ENCODE measurements at regions not wholly inside any gene's neighbourhood (a gene's known extent, or its start where the extent isn't known, plus 50 kb on each side); places are given as distances from the start of the nearest gene placed in this dataset.

DNA sequence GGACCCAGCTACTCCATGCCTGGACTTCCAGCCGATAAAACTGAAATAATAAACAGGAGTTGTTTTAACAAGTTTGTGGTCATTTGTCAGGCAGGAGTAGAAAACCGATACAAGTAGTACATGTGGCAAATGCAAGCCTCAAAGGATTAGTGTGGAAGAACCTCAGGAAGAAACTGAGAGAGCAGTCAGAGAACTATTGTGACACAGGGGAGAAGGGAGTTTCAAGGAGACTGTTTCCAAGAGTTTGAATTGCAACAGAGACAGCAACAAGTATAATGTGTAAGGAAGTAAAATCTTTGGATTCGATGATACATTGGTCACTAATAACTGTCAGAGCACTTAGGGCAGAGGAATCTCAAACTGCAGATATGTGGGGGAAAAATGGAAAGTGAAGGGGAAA is 450.6 kb upstream of the ARHGEF26 start:
- TF ChIP-seq CTCF (IDR thresholded peaks at IDR 0.05), result no peak
- no peak for TF ChIP-seq POLR2A (IDR thresholded peaks at IDR 0.05)
- TF ChIP-seq POLR2AphosphoS5 (IDR thresholded peaks at IDR 0.05), result no peak

Data from breast epithelium (tissue), 3 donors.